ENCODE measurements at regions not wholly inside any gene's neighbourhood (a gene's known extent, or its start where the extent isn't known, plus 50 kb on each side); places are given as distances from the start of the nearest gene placed in this dataset.

- intact Hi-C loops (cut with DNase I): no loop called here
- no peaks in the 10 kb centered on the region for H3K4me1 ChIP-seq
- H3K4me3 ChIP-seq: no peak overlapping the region
- DNase-seq (no peak), FAIRE-seq (no peak), ATAC-seq (no peak)
- 57 to 65% methylated on average over 4 of the region's 4 CpGs for WGBS, 2 donors
- no peak overlapping the region for H3K27ac ChIP-seq
- TF ChIP-seq CTCF (IDR thresholded peaks at IDR 0.05): no peak
- H3K36me3 ChIP-seq: no peaks in the 10 kb centered on the region
- H3K9me3 ChIP-seq: no peaks in the 10 kb centered on the region
- no peaks in the 10 kb centered on the region for H3K27me3 ChIP-seq
Observed at GRCh38 chr16:16864536-16864935, 485.6 kb downstream of the NPIPA7 start.

GRCh38 chr16:16865374-16865773 is 486.4 kb downstream of the NPIPA7 start:
- 61 to 74% methylated on average over 3 of the region's 3 CpGs for WGBS, 2 donors

GRCh38 chr16:16867973-16868372 is 489.0 kb downstream of the NPIPA7 start:
- Histone ChIP-seq H3K9me3 (no peaks in the 10 kb centered on the region), H3K4me1 (no peaks in the 10 kb centered on the region), H3K36me3 (no peaks in the 10 kb centered on the region), H3K4me3 (no peak overlapping the region), H3K27me3 (no peaks in the 10 kb centered on the region), H3K27ac (no peak overlapping the region)
- DNase-seq: no peak
- no peak for ATAC-seq
- no peak for TF ChIP-seq CTCF (IDR thresholded peaks at IDR 0.05)
- WGBS, 2 donors: 41 to 44% methylated on average over 7 of the region's 7 CpGs
- FAIRE-seq: no peak
- intact Hi-C loops (cut with DNase I): no loop called here

More at GRCh38 chr16:16865374-16865773, 486.4 kb downstream of the NPIPA7 start:
- H3K27me3 ChIP-seq: no peaks in the 10 kb centered on the region
- DNase-seq: no peak
- ATAC-seq: no peak
- H3K4me3 ChIP-seq: no peak overlapping the region
- H3K36me3 ChIP-seq: no peaks in the 10 kb centered on the region
- H3K4me1 ChIP-seq: no peaks in the 10 kb centered on the region
- intact Hi-C loops (cut with DNase I): no loop called here
- H3K9me3 ChIP-seq: no peaks in the 10 kb centered on the region
- FAIRE-seq: no peak
- TF ChIP-seq CTCF (IDR thresholded peaks at IDR 0.05): no peak
- H3K27ac ChIP-seq: no peak overlapping the region

GRCh38 chr16:16868727-16869126 is 489.8 kb downstream of the NPIPA7 start:
- intact Hi-C loops (cut with DNase I): no loop called here
- no peak overlapping the region for H3K27ac ChIP-seq
- H3K27me3 ChIP-seq: no peaks in the 10 kb centered on the region
- WGBS, 2 donors: 20 to 23% methylated on average over 2 of the region's 2 CpGs
- no peaks in the 10 kb centered on the region for H3K9me3 ChIP-seq
- ATAC-seq (no peak), FAIRE-seq (no peak), DNase-seq (no peak)
- H3K4me3 ChIP-seq: no peak overlapping the region
- no peaks in the 10 kb centered on the region for H3K36me3 ChIP-seq
- no peak for TF ChIP-seq CTCF (IDR thresholded peaks at IDR 0.05)
- H3K4me1 ChIP-seq: no peaks in the 10 kb centered on the region

GRCh38 chr16:16869746-16870145 is 490.8 kb downstream of the NPIPA7 start:
- Histone ChIP-seq H3K4me3 (no peak overlapping the region), H3K9me3 (no peaks in the 10 kb centered on the region), H3K27ac (no peak overlapping the region), H3K36me3 (no peaks in the 10 kb centered on the region), H3K4me1 (no peaks in the 10 kb centered on the region), H3K27me3 (no peaks in the 10 kb centered on the region)
- no peak for FAIRE-seq
- no peak for TF ChIP-seq CTCF (IDR thresholded peaks at IDR 0.05)
- ATAC-seq: no peak
- intact Hi-C loops (cut with DNase I): no loop called here
- no peak for DNase-seq
- WGBS, 2 donors: 50% methylated on average over 5 of the region's 5 CpGs

Measured in pancreas (tissue), 10 donors.